GM19452 (cell line): ENCODE measurements at regions not wholly inside any gene's neighbourhood (a gene's known extent, or its start where the extent isn't known, plus 50 kb on each side); places are given as distances from the start of the nearest gene placed in this dataset.

Source experiments
- ATAC-seq: cut with Tn5 transposase; IDR thresholded peaks from one replicate; pipeline ENCODE4 v1.9.1; 2021; ENCODE audit not compliant: unreplicated experiment

DNA sequence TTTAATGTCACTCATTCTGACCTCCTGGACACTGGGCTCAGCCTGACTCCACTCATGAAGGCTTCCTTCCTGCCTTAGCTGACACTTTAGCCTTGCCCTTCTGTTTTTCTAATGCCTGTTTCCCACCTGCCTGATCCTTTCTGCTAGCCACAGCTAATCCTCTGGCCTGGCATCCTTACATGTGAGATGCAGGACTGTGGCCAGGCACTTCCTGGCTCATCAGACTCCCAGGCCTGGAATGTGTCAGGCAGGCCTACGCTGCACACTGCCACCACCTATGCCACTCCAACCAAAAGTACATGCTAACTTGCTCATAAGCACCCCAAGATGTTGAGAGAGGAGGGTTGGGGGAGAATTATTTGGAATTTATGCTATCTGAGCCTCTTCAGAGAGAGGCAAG, 138.8 kb upstream of the NALF2 start:
- ATAC-seq: no peak

DNA sequence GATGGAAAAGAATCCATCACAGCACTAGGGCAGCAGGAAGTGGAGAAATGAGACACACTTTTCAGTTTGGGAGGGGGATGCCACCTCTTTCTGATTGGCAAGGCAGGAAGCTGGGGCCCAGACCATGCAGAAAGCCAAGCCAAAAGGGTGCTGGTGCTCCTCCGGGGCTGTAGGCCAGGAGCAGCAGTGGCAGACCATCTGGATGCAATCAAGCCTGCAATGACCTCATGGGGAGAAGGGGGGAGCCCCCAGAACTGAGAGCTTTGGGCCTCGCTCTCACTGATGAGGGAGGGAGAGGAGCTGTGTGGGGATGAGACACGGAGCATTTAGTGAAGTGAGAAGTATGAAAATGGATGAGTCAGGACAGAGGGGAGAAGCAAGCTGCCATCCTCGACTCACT, 141.3 kb upstream of the NALF2 start:
- ATAC-seq: peak; percentile 80

DNA sequence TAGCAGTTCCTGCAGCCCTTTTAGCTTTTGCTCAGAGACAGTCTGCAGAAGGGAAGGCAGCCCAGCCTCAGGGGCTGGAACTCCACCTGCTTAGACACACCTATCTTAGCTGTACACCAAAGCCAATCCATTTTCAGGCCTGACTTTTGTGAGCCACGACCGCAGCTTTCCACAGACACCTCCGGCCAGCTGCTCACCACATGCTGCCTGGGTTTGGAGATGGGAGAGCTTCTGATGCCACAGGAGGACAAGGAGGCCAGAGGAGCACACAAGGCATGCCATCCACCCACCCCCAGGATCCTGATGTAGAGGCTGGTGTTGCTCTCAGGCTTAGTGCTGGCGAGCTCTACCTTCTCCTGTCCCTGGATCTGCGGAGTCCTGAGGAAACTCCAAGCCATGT, 141.8 kb upstream of the NALF2 start:
- no peak for ATAC-seq

DNA sequence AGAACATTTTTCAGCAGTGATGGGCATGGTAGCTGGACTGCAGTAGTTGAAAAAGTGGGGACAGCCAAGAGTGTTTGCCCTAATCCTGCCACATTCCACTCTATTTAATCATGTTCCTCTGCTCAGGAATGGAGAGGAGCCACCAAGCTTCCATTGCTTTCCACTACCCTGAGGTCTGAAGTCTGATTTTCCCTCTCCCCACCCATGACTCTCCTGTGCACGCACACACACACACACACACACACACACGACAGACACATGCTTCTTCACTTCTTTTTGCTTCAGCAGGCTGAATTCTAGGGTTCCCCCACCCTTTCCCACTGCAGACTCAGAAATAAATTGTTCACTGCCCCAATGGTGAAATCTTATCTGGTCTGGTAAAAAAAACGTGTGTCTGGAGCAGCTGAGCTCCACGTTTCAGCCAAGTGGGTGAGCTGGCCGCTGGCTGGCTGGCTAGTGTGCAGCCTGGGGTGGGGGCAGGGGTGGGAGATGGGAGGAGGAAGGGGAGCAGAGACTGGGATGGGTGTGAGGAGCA, 142.7 kb upstream of the NALF2 start:
- ATAC-seq: no peak

DNA sequence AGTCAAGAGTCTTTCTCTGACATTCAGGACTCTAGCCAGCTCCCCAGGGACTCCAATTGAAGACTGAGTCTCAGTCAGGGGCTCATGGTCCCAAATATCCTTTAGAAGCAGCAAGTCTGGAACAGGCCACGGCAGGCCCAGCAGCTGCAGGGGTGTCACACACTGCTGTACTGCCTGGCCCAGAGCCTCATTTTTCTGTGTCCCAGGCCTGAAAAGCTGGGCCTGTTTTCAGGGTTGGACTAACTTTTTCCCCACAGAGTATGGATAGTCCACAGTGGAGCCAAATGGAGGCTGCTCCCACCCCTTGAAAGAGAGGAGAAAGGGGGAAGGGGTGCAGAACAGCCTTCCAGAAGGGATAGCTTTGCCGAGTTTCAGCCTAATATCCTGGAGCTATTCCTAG, 146.8 kb upstream of the NALF2 start:
- no peak for ATAC-seq

DNA sequence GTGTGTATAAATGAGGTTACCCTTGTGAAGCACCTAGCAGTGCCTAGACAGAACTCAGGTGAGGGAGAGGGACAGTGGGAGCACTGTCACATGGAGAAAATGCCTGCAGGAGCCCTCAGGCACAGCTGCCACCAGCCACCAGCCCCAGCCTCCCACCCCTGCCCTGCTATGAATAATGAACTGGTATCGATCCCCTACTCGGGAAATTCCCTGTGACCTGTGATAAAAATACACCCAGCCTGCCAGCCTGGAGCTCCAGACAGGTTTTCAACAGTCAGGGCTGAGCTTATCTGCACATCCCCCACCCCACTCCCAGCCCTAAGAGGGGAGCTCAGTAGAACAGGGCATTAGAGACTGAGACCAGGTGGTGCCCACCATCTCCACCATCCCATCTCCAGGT, 159.6 kb upstream of the PJA1 start:
- no peak for ATAC-seq

DNA sequence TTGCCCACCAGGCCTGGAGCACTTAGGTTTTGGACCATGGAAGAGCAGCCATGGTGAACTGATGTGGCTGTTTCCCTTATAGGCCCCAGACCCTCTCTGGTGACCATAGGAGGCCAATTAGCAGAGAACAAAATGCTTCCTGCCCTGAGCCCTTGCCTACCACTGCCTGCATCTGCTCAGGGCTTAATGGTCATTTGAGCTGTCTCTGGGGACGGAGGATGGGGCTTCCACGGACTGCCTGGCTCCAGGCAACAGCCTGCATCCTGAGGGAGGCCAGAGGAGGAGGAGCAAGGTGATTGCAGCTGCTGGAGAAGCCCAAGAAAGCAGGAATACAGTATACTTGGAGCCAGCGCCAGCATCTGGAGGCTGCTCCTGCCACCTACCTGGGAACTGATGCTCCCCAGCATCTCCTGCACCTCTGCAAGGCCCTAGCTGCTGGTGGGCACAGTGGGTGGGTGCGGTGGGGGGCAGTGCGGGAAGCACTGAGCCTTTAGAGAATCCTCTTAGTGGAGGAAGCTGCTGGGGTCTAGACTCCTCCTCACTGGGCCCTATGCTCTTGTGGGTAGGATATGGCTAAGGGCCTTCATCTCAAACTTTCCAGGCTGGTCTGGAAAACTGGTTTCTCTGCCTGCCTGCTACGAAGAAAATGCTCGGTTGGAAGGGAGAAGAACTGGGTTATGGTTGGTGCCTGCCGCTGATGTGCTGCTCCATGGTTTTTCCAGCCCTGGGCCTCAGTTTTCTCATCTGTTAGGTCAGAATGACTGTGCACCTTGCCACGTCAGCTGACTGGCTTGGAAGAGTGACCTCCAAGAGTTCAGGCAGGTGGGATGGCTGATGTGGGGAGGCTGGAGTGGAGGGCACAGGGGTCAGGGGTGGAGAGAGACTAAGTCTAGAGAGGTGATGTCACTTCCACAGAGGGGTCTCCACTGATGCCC, 158.8 kb upstream of the PJA1 start:
- ATAC-seq: no peak

DNA sequence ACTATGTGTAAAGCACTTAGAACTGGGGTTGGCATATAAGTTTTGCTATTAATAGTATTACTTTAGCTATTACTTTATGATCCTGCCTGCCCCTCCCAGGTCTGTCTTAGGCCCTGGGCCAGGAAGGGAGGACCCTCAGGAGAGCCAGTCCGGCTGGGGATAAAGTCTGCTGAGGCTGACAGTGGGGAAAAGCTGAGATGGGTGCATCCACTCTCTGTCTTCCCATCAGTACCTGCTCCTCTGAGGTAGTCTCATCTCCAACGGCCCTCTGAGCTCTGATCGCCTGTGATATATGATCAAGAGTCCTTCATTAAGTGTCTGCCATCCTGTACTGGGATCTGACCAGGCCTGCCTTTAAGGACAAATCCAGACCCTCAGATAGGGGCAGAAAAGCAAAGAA, 156.5 kb upstream of the PJA1 start:
- no peak for ATAC-seq

DNA sequence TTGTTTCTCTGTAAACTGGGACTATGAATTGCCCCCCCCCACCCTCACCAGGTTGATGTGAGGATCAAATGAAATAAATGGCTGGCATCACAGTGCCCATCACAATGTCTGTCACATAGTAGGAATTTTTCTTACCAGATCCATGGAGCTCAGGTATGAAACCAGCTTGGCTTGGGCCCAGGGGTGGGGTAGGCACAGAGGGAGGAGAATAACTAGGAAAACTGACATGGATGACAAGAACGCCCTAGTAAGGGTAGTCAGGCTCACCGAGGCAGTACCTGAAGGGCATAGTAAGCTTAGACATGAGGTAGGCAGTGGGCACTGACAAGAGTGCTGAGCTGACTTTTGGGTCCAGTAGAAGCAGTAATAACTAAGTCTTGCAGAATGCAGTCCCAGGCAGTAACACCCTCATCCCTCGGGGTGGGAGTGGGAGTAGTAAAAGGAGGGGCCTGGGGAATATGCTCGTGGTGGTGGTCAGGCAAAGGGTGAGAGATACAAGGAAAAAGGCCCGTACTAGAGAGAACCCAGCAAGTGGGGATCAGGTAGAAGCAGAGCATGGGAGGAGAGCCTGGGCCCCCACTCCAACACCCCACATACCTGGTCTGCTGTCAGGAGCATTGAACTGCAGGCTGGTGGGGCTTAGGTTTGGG, 155.9 kb upstream of the PJA1 start:
- no peak for ATAC-seq

DNA sequence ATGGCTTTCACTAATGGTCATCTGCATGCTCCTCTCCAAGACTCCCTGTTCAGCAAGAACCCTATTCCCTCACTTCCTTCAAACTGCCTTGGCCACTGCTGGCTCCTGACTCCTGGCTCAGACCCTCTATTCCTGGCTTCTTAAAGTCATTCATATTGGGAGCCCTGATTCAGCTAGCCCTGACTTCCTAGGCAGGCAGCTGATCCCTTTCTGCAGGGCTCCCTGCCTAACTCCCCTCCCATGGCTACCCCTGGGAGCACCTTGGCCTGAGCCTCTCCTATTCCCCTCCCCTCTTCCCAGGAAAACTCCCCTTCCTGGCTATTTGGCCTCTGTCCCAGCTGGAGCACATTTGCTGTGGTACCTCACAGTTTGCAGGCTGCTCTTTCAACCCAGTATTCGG, 154.9 kb upstream of the PJA1 start:
- no peak for ATAC-seq

DNA sequence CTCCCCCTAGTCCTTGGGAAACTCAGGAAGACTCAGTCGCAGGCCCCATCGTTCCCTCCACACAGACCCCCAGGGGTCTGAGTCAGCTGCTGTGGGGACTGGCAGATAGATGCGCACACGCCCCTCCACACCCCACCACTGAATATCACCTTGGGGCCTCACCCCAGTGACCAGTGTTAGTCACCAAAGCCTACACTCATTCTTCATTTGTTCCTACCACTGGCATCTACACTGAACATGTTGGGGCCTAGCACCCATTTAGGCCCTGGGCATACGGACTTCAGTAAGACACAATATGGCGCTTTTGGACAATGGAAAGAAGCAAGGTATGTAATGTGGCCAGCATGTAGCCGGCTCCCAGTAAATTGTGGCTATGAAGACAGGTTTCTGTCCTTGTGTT, 154.1 kb upstream of the PJA1 start:
- ATAC-seq: no peak

DNA sequence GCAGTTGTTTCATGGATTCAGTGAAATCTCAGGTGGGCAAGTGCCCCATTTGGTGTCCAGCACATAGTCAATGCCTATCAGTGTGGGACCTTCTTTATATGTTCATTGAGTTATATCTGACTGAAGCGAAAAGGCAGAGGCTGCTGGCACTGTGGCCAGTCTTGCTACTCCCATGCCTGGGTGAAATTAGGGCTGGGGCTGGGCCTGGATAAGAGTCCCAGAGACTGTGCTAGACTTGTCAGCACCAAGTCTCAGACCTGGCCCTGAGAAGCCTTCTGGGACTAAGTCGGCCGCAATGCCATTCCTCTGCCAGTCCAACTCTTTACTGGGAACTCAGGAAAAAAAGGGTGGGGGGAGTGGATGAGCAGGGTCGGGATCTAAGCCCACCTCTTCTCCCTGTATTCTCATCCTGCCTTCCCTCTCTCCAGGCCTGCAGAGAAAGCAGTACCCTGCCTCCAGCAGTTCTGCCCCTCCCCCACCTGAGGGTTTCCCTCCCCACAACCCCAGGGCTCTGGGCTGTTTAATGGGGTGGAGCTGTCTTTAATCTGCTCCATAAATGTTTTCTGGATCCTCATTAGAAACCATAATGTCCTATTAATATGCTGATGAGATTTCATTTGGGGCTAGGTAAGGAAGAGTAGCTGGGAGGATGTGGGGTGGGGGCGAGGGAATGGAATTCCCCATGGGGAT, 153.5 kb upstream of the PJA1 start:
- no peak for ATAC-seq

DNA sequence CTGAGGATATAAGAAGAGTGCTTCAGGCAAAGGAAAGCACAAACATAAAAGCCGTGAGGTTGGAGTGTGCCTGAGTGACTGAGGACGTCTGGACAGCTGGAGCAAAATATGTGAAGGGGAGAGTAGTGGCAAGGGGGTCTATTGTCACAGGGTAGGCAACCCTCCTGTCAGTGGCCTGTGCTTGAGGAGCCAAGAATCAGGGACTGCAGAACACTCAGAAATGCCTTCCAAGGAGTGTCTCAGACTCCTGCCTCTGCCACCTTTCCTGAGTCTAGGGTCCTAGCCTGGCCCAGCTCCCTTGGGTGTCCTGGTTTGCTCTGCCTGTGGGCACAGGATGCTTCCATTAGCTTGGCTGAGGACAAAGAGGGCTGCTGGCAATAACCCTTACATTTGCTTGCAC, 152.5 kb upstream of the PJA1 start:
- ATAC-seq: no peak

DNA sequence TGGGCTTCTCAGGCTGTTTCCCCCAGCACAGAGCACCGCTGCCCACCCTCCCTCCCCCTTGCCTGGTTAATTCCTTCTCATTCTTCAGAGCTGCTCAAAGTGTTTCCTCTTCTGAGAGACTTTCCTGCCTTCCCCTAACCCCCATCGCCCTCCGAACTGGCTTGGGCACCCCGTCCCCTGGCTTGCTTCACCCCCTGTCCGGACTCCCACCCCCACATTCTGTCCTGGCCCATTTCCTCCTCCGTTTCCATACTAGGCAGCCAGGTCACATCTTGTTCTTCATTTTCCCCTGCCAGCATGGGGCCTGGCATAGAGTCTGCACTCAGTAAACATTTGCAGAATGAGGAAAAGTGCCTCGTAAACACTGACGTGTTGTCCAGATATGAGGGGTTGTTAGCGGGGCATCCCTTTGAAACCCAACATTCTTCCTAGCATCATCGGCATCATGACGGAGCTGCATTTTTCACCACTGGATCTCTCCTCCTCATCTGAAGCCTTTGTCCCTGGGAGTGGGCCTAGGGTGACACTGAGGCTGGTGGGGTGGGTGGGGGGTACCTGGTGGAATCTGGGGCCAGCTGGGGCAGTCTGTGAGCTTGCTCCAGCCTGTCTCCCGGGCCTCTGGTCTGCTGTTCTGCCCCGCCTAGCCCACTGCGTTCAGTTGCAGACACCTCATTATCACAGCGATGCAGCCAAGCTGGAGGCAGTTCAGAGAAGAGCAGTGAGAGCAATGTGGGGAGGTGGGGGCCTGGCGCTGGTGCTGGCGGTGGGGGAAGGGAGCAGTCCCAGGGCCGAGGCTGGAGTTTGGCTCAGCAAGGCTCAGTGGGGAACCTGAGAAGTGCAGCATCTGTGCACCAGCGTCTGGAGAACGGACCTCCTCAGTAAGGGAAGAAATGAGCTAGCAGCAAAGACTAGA, 149.4 kb upstream of the PJA1 start:
- ATAC-seq: no peak

DNA sequence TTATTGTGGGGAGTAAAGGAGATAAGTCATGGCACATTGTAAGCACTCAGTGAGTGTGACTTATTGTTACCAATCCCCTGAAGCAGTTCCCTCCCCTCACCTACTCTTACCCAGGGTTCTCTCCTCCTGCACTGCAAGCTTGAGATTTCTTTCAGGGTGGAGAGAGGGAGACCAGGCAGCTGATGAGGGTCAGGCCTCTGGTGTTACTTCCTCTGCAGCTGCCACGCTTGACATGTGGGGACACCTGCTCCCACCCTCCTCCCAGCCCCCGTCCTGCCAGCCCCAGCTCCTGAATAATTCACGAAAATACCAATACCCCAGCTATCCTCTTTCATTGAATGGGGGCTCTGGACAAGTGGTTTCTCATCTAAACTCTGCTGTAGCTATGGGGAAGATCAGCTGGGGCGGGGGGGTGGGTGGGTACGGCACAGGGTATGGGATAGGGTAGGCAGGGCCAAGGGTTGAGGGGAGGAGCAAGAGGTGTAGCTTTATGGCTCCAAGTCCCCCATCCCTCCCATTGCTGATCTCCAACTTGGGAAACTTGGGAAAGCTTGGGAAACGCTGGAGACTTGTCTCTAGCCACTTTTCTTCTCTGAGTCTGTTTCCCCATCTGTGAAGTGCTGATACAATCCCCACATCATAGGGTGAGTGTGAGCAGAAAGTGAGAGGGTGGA, 148.5 kb upstream of the PJA1 start:
- ATAC-seq: no peak

DNA sequence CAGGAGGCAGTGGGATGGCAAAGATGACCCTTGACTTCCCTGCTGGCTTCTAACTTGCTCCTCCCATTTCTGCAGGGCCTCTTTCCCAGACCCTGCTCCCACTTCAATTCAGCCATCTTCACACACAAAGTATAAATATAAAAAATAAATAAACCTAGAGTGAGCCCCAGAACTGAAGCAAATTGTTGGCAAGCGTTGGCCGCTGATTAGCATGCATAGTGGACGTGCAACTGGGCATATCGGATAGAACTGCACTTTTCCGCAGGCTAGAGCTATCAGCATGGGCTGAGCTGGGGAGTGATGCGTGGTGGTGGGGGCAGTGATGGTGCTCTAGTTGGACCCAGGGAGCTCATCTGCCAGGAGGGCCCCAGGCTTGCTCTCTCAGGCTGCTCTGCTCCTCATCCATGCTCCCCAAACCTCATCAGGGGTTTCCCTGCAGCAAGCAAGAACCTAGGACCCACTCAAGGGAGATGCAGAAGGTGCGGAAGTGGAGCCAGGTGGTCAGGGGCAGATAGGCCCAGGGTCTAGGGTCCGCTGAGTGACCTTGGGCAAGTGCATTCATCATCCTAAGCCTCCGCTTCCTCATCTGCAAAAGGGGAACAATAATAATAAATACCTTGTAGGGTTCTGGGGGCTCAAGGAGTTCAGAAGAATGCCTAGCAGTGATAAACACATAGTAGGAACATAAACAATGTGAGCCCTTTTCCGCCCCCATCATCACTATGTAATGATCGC, 146.8 kb upstream of the PJA1 start:
- no peak for ATAC-seq

DNA sequence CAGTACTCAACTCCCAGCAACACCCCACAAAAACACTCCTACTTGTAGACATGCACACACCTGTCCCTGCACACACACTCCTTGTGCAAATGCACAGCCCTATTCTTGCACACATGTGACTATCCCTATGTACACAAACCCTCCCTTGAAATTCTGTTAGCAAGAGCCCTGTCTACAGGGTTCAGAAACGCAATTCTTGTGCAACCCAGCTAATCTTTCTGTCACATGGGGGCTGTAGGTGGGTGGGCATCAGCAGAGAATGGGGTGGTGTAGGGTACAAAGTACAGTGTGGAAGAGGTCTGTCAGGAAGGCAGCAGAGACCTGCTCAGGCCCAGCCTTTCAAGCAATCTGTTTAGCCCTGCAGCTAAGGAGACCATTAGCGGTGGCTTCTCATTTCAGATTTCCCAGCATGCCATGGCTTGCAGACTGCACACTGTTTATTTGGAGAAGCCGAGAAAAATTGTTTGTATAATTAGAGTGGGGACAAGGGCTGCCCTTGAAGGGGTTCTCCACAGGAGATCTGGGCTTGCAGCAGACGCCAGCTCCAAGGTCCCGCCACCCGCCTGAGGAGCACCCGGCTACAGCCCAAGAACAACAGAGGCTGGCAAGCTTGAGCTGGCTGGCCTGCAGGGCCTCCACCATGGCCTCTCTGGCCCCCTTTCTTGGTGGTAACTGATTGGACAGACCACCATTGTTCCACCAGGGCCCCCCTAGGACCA, 144.0 kb upstream of the PJA1 start:
- no peak for ATAC-seq

DNA sequence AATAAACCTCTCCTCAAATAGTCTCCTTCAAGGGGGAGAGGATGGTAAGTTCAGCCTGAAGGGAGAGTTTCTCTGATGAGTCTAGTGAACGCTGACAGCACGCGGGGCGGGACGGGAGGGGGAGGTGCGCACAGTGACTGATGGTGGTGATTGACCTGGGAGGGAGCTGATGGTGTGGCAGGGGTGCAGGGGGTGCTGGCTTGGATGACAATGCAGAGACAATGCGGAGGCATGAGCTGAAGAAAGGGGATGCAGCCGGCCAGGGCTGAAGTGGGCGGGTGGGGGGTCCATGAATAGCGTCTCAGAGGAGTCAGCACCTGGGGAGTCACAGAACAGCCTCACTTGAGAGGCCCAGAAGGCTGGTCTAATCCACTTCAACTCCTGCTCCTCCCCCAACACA, 142.5 kb upstream of the PJA1 start:
- no peak for ATAC-seq

DNA sequence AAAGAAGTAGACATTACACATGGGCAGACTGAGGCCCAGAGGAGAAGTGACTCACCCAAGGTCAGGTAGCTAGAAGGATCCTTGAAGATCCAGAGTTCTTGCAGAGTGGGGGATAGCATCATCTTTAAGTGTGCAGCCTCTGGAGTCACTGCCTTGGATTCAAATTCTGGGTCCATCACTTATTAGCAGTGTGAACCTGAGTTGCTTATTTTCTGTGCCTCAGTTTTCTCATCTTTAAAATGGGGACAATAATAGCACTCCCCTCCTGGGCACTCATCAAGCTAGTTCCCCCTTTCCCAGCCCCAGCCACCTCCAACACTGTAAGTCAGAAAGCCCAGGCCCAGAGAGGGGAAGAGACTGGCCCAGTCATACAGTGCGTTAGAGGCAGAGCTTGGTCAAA, 141.8 kb upstream of the PJA1 start:
- no peak for ATAC-seq
